Astrocyte (in vitro differentiated cells and primary cell): ENCODE measurements at regions not wholly inside any gene's neighbourhood (a gene's known extent, or its start where the extent isn't known, plus 50 kb on each side); places are given as distances from the start of the nearest gene placed in this dataset.

Experiments
- EZH2 ChIP-seq: IDR thresholded peaks from 2 replicates; pipeline ENCODE4 v1.6.1; 2012; ENCODE audit warnings: mild to moderate bottlenecking, low read length, inconsistent platforms; ENCODE audit not compliant: insufficient read depth
- TF ChIP-seq, protein P1 (sequence below): IDR thresholded peaks from 2 replicates; pipeline ENCODE4 v1.5.1; 2011; ENCODE audit warnings: low read depth, mild to moderate bottlenecking, inconsistent platforms, low read length, moderate library complexity; ENCODE audit not compliant: insufficient read depth

DNA sequence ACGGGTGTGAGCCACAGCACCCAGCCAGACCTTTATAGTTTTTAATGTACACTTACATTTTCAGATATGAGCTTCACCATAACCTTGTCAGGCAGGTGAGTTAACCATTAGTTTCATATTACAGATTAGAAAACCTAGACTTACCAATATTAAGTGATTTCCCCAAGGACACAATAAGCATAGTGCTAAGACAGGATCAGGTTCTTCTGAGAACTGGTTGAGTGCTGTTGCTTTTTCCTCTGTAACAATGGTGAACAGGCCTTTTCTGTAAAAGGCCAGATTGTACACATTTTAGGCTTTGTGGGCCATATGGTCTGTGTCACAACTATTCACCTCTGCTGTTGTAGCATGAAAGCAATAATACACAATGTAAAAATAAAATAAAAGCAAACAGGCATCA is 332.0 kb downstream of the PIK3C3 start:
- no peak for TF ChIP-seq EZH2
- TF ChIP-seq, protein P1, sequence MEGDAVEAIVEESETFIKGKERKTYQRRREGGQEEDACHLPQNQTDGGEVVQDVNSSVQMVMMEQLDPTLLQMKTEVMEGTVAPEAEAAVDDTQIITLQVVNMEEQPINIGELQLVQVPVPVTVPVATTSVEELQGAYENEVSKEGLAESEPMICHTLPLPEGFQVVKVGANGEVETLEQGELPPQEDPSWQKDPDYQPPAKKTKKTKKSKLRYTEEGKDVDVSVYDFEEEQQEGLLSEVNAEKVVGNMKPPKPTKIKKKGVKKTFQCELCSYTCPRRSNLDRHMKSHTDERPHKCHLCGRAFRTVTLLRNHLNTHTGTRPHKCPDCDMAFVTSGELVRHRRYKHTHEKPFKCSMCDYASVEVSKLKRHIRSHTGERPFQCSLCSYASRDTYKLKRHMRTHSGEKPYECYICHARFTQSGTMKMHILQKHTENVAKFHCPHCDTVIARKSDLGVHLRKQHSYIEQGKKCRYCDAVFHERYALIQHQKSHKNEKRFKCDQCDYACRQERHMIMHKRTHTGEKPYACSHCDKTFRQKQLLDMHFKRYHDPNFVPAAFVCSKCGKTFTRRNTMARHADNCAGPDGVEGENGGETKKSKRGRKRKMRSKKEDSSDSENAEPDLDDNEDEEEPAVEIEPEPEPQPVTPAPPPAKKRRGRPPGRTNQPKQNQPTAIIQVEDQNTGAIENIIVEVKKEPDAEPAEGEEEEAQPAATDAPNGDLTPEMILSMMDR, result no peak
